Cardiac fibroblast (primary cell): ENCODE measurements at regions not wholly inside any gene's neighbourhood (a gene's known extent, or its start where the extent isn't known, plus 50 kb on each side); places are given as distances from the start of the nearest gene placed in this dataset.

Source experiments
- DNase-seq, 2 donors: peaks; one replicate each; pipeline versions ENCODE4 v3.0.0 to v3.0.0-alpha.2; 2010; ENCODE audit warnings: low read depth in 2 of 2
- H3K4me3 ChIP-seq, 2 donors: replicated peaks in 1 of 2; 1 replicate in 1 of 2; 2 replicates in 1 of 2; pipeline ENCODE4 v1.5.1; 2011; ENCODE audit warnings: low read depth in 2 of 2, low read length in 2 of 2, mild to moderate bottlenecking in 2 of 2, moderate library complexity in 1 of 2
- CTCF ChIP-seq: IDR thresholded peaks from one replicate; pipeline ENCODE4 v1.5.1; 2011; ENCODE audit warnings: low read depth, mild to moderate bottlenecking, low read length, inconsistent platforms

- no peak for TF ChIP-seq CTCF
- no peak overlapping the region for H3K4me3 ChIP-seq
- no peak for DNase-seq
Observed at GRCh38 chr1:30144831-30145230, 578.6 kb downstream of the MATN1 start.

GRCh38 chr1:30143517-30143916 is 579.9 kb downstream of the MATN1 start:
- no peak for DNase-seq
- no peak for TF ChIP-seq CTCF
- H3K4me3 ChIP-seq = no peak overlapping the region

GRCh38 chr1:30140566-30140965 is 582.8 kb downstream of the MATN1 start:
- no peak overlapping the region for H3K4me3 ChIP-seq
- DNase-seq = no peak
- TF ChIP-seq CTCF = no peak

- no peak for DNase-seq
- H3K4me3 ChIP-seq = no peak overlapping the region
- no peak for TF ChIP-seq CTCF
Observed at GRCh38 chr1:30138891-30139290, 584.5 kb downstream of the MATN1 start.

- no peak overlapping the region for H3K4me3 ChIP-seq
- no peak for TF ChIP-seq CTCF
- no peak for DNase-seq
Observed at GRCh38 chr1:30137001-30137400, 586.4 kb downstream of the MATN1 start.

GRCh38 chr1:30135698-30136097 is 587.7 kb downstream of the MATN1 start:
- no peak for TF ChIP-seq CTCF
- H3K4me3 ChIP-seq = no peak overlapping the region
- DNase-seq = no peak

- no peak for DNase-seq
- no peak overlapping the region for H3K4me3 ChIP-seq
- no peak for TF ChIP-seq CTCF
Observed at GRCh38 chr1:30134466-30135217, 588.7 kb downstream of the MATN1 start.
